NCI-H2227 (cell line): ENCODE measurements at regions not wholly inside any gene's neighbourhood (a gene's known extent, or its start where the extent isn't known, plus 50 kb on each side); places are given as distances from the start of the nearest gene placed in this dataset.
"Not testable (repeated sequence)": the region's sequence is repeated elsewhere in the genome, so short reads cannot be mapped to it uniquely, and the experiment has no call there.

ENCODE experiments used
- DNase-seq: peaks from one replicate; lab custom pipeline; 2025; ENCODE audit not compliant: unreplicated experiment; lab: John Stamatoyannopoulos, UW

DNA sequence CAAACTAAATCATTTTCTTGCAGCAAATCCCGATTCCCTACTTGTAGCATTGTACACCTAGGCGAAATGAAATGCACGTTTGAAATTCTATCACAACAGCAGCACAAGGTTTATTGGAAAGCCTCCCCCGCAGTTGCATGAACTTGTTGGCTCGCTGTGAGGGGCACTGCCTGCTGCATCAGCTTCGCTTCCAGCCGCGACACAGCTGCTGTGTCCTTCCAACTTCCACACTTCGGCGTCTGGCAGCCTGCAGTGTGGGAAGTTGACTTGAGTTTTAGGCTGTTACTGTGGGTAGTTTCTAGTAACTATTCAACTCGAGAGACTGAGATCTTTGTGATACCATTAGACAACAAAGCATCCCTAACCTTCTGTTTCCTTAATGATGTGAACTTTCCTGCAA lies 315.8 kb upstream of the TPK1 start:
- DNase-seq: no peak

- DNase-seq: no peak
These were observed 312.0 kb upstream of the TPK1 start for GRCh38 chr7:145147865-145148264.

GRCh38 chr7:145143685-145144084 lies 307.8 kb upstream of the TPK1 start:
- DNase-seq: no peak

DNA sequence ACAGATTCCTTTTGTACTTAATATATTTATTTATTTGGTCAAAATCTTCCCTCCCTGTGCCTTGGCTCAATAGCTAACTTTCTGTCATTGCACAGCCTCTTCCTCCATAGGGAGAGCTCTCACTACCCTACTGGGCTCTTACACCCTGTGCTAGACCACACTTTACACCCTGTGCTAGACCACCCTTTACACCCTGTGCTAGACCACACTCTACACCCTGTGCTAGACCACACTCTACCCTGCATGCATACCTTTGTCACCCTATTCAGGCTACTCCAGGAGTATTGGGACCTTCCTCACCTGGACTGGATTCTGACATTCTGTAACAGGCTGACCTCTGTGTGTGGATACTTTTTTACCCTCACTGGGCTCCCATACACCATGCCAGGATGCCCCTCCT lies 298.5 kb upstream of the TPK1 start:
- no peak for DNase-seq

GRCh38 chr7:145123502-145123901 lies 287.6 kb upstream of the TPK1 start:
- DNase-seq: no peak

DNA sequence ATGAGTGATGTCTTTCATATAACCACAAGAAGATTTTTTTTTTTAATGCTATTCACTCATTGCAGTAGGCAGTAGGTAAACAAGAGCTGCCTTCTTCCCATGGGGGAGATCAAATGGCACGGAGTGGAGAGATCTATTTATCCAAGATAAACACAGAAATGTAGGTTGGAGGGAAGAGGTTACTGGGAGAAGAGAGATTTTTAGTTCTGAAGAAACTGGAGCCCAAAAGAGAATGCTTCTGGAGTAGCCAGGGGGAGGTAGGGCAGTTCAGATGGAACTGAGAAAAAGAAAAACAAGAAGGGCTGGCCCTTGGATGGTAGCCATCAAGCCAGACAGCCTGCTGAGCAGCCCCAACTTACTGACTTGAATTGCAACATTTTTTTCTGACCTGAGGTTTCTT lies 270.1 kb upstream of the TPK1 start:
- peak; percentile 25 for DNase-seq

GRCh38 chr7:145105561-145105960 lies 269.7 kb upstream of the TPK1 start:
- no peak for DNase-seq

DNA sequence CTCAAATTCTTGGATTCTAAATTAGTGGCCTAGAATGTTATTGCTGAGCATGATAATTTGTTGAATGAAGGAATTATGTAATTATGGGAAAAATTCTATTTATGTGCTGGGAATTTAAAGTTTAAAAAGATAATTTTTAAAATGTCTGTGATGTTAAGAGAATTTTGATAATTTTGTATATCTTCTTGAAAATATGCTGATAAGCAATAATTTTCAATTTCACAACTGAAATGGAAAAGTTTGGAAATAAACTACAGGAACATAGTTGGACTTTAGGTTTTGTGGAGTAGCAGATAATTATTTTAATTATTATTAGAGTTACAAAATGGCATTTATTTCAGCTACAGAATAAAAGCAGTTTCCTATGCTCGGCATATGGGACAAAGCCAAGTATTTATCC lies 268.5 kb upstream of the TPK1 start:
- DNase-seq: no peak

GRCh38 chr7:145102199-145102598 lies 266.3 kb upstream of the TPK1 start:
- not testable (repeated sequence) for DNase-seq

DNA sequence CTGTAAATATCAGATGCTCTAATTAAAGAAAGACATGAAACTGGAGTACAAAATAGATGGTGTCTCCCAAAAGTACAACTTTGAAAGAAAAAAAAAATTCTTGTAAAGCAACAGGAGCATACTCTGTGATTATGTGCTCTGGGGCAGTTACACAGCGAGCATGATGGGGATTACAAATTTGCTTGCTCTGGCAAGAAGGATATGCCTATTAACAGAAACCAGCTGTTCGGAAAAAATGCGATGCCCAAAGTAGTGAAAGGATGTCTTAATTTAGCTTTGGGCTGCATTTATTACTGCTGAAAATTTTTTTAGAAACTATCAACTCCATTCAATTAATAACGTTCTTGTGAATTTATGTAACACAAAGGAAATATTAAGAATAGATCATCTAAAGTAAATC lies 256.9 kb upstream of the TPK1 start:
- no peak for DNase-seq

DNA sequence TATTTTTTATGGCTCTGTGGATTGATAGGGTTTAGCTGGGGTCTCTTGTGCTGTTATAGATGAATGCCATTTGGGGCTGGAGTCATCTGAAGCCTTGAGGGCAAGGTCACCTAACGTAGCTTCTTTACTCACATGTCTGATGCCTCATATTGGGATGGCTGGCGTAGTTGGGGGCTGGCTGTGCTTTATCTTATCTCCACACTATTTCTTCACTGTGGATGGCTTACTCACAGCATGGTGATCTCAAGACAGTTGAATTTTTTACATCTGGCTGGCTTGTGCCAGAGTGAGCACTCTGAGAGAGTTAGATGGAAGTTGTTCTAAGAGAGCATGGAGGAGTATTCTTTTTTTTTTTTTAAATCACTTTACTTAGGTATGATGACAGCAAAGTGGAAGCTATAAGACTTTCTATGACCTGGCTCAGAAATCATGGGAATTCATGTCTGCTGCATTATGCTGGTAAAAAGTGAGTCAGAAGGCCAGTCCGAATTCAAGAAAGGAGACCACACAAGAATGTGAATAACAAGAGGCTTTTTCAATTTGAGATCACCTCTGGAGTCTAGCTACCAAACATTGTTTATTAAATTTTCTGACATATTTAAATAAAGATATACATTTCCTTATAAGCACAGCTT lies 252.4 kb upstream of the TPK1 start:
- no peak for DNase-seq

DNA sequence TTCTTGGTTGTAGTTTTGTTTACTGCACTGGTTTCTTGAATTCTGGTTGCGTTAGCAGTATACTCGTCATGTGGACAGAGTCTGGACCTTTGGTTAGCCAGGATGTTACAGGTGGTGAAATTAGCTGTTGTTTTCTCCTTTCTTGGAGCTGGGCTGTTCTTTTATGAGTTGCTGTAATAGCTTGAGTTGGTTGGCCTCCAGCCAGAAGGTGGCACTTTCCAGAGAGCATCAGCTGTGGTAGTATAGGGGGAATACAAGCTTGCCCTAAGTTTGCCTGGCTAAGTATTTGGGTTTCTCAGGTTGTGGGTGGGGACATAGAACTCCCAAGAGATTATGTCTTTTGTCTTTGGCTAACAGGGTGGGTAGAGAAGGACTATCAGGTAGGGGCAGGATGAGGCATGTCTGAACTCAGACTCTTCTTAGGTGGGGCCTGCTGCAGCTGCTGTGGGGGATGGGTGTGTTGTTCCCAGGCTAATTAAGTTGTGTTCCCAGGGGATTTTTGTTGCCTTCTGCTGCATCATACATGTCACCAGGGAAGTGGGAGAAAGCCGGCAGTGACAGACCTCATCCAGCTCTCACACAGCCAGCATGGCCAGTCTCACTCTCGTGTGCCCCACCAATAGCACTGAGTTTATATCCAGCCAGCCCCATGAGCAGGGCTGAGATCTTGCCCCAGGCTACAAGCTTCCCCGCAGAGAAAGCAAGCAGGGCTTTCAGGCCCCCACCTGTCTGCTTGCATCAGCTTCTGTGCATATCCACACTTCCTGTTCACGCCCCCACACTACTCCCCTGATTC lies 246.7 kb upstream of the TPK1 start:
- no peak for DNase-seq

DNA sequence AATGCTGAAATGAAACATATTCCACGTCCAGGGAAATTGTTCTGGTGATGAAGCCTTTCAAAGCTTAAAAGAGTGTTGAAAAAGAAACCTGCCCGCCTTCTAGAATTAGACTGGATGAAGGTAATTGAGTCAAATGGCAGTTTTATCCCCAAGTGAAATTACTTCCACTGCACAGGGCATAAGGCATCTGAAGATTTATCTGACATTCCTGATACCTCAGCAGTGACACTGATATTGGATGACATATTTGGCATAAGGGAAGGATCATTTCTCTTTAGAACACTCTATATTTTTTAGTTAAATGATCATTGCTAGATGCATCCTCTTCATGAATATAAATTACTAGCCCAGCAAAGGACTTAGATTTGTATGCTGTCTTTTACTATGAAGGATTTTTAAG lies 229.6 kb upstream of the TPK1 start:
- DNase-seq: no peak

DNA sequence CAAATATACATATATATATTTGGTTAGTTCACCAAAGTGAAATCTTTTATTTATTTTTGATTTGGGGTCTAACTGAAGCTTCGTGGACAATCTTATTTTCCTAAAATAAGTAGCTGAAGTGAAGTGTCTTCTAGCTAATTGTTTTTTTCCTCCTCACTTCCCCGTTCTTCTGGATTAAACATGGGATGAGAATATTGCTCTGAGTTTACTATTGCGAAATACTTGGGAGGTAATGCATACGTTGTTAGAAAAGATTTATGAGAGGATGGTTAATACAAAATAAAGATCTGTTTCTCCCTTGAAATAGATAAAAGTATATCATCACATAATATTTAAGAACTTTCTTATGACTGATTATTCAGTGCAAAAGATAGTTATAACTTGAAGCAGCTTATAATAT lies 228.3 kb upstream of the TPK1 start:
- DNase-seq: no peak

GRCh38 chr7:145053781-145054180 lies 217.9 kb upstream of the TPK1 start:
- no peak for DNase-seq

DNA sequence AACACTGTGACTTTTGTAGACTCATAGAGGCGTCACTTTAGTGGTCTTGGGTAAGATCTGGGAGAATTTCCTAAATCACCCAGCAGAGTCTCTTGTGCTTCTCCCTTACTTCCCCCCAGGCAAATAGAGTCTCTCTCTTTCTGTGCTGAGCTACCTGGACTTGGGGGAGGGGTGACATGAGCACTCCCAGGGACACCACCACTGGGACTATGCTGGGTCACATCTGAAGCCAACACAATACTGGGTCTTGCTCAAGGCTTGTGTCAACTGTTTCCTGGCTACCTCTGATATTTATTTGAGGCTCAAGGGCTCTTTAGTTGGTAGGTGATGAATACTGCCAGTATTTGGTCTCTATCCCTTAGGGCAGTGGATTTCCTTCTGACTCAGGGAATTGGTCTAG lies 214.6 kb upstream of the TPK1 start:
- DNase-seq: no peak

DNA sequence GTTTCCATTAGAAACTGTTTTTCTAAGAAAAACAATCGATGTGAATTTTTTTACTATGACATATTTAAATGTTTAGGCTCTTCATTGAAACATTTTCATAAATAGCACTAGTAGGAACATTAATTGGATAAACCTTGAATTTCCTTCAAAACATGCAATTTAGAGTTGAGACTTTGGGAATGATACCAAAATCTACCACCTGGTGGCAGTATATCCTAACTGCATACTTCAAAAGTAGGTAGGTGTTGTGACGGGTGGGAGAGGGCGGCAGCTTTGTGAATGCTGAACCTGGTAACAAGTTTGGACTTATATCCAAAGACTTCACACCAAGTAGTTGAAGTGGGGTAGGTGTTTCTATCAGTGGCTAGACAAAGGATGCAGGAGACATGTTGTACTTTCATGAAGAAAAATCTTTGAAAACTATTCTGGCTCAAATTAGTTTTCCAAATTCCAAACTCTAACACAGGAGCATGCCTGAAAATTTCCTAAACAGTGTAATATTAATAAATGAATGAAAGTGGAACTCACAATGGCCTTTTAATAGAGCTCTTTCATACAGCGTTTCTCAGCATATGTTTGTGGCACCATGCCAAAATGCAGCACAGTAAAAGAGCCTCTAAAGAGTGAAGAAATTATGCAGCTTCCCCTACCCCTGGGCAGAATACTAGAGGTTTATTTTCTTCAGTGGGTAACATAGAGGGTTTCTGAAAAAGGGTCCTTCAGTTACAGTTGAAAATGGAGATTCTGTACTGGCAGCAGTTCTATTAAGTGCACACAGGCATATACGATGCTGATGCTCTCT lies 201.0 kb upstream of the TPK1 start:
- DNase-seq: peak; percentile 54

GRCh38 chr7:145031162-145031561 lies 195.3 kb upstream of the TPK1 start:
- peak; percentile 46 for DNase-seq

- DNase-seq: no peak
These were observed 194.9 kb upstream of the TPK1 start for GRCh38 chr7:145030754-145031153.

GRCh38 chr7:145020454-145020853 lies 184.6 kb upstream of the TPK1 start:
- no peak for DNase-seq

- peak; percentile 35 for DNase-seq
These were observed 180.2 kb upstream of the TPK1 start for GRCh38 chr7:145016068-145016467.

DNA sequence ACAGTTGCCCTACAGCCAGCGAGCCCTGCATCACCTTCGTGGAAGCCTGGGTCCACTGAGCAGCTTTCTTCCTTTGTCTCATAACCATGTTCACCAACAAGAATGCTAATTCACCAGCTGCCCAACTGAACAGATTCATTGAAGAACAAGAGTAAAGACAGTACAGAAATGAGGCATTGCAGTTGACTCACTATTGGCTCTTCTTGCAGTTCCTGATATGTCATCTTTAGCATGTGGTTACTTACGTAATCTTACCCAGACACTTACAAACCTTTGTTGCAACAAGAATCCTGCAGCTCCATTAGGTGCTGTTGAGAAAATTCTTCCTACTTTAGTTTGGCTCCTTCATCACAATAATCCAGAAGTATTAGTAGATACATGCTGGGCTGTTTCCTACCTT lies 174.0 kb upstream of the TPK1 start:
- no peak for DNase-seq
